Gastroesophageal sphincter (tissue), 3 donors: ENCODE measurements at regions not wholly inside any gene's neighbourhood (a gene's known extent, or its start where the extent isn't known, plus 50 kb on each side); places are given as distances from the start of the nearest gene placed in this dataset.

Experiments used
- CTCF ChIP-seq, 4 experiments: fragments of 200-600 bp in 2 of 4; fragments of 450-650 bp in 2 of 4; sonication (generic) in 1 of 4; IDR thresholded peaks; one replicate each; pipeline ENCODE4 v1.5.1; 2017 to 2019; ENCODE audit warnings: antibody characterized with exemption in 4 of 4, mild to moderate bottlenecking in 2 of 4, moderate library complexity in 2 of 4
- POLR2A ChIP-seq, 2 donors: fragments of 450-650 bp; IDR thresholded peaks; one replicate each; pipeline ENCODE4 v1.6.1; 2017; ENCODE audit warnings: antibody characterized with exemption in 2 of 2, mild to moderate bottlenecking in 2 of 2, moderate library complexity in 1 of 2

- no peak for TF ChIP-seq CTCF (IDR thresholded peaks at IDR 0.05)
- TF ChIP-seq POLR2A (IDR thresholded peaks at IDR 0.05), result no peak
Observed at GRCh38 chr15:100711516-100712021, 109.2 kb downstream of the ASB7 start.
